ENCODE measurements at regions not wholly inside any gene's neighbourhood (a gene's known extent, or its start where the extent isn't known, plus 50 kb on each side); places are given as distances from the start of the nearest gene placed in this dataset.

DNA sequence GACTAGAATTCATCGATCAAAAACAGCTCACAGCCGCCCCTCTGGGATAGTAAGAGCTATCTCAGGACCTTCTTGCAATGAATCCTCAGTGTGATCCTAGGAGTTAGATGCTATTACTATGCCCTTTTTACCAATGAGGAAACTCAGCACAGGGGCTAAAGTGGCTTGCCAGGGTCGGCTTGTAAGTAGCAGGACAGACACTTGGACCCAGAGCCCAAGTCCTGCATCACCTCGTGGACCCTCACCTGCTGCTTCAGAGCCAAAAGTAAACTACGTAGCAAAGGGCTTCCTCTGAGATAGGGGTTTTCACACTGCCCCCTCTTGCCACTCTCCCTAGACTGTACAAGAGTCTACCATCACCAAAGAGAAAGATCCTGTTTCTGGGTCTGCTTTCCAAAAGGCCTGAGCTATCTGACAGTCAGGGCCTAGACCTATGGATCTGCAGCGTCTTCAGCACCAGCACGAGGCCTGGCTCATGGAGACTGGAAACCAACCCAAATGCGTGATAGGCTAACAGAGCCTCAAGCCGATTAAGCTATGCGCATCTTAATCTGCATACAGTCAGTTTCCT lies 172.3 kb downstream of the ANKRD60 start:
- TF ChIP-seq, protein P1, sequence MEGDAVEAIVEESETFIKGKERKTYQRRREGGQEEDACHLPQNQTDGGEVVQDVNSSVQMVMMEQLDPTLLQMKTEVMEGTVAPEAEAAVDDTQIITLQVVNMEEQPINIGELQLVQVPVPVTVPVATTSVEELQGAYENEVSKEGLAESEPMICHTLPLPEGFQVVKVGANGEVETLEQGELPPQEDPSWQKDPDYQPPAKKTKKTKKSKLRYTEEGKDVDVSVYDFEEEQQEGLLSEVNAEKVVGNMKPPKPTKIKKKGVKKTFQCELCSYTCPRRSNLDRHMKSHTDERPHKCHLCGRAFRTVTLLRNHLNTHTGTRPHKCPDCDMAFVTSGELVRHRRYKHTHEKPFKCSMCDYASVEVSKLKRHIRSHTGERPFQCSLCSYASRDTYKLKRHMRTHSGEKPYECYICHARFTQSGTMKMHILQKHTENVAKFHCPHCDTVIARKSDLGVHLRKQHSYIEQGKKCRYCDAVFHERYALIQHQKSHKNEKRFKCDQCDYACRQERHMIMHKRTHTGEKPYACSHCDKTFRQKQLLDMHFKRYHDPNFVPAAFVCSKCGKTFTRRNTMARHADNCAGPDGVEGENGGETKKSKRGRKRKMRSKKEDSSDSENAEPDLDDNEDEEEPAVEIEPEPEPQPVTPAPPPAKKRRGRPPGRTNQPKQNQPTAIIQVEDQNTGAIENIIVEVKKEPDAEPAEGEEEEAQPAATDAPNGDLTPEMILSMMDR (conservative IDR thresholded peaks at IDR 0.05) = no peak
- TF ChIP-seq ZFX (IDR thresholded peaks at IDR 0.05) = no peak
